OCI-LY7 (cell line): ENCODE measurements at regions not wholly inside any gene's neighbourhood (a gene's known extent, or its start where the extent isn't known, plus 50 kb on each side); places are given as distances from the start of the nearest gene placed in this dataset.

Experiments
- BruUV-seq: library from RNA; stranded (reverse); fragments of 400-500 nt; replicated peaks from 2 replicates; lab custom pipeline; 2021; lab: Mats Ljungman, UMichigan
- CTCF ChIA-PET: fragments of 300-600 bp; sonication (Branson Sonifier 250); formaldehyde crosslinking; loops from one replicate; lab custom pipeline; 2022; ENCODE audit warnings: antibody characterized with exemption; ENCODE audit not compliant: unreplicated experiment; lab: Charles Lee
- POLR2A ChIA-PET: fragments of 300-600 bp; sonication (Branson Sonifier 250); formaldehyde crosslinking; loops from one replicate; lab custom pipeline; 2022; ENCODE audit warnings: antibody characterized with exemption; lab: Charles Lee
- DNase-seq: peaks from one replicate; pipeline ENCODE4 v3.0.0-alpha.2; 2015; ENCODE audit warnings: low spot score
- H2AFZ ChIP-seq: fragments of 200-600 bp; sonication (generic), shearing (Covaris generic); 2 replicates; pipeline ENCODE4 v1.6.1; 2014; ENCODE audit warnings: mild to moderate bottlenecking, antibody characterized with exemption, low read length, moderate library complexity
- H3K27ac ChIP-seq: fragments of 200-600 bp; sonication (generic); 2 replicates; pipeline ENCODE4 v1.5.1; 2014; ENCODE audit warnings: mixed run types, low read depth, mild to moderate bottlenecking, moderate library complexity, low read length, inconsistent platforms; ENCODE audit not compliant: poor library complexity, severe bottlenecking
- H3K36me3 ChIP-seq: fragments of 200-600 bp; sonication (generic); 2 replicates; pipeline ENCODE4 v1.6.1; 2014; ENCODE audit warnings: mild to moderate bottlenecking, antibody characterized with exemption, low read length, moderate library complexity, mixed read lengths; ENCODE audit not compliant: insufficient read depth
- H3K4me1 ChIP-seq: fragments of 200-600 bp; sonication (generic); 2 replicates; pipeline ENCODE4 v1.5.1; 2014; ENCODE audit warnings: mild to moderate bottlenecking, low read length; ENCODE audit not compliant: insufficient read depth, poor library complexity, severe bottlenecking
- H3K4me2 ChIP-seq: fragments of 200-600 bp; sonication (generic); 2 replicates; pipeline ENCODE4 v1.6.1; 2014; ENCODE audit warnings: mild to moderate bottlenecking, low read length
- H3K4me3 ChIP-seq: fragments of 200-600 bp; sonication (generic); 2 replicates; pipeline ENCODE4 v1.5.1; 2014; ENCODE audit warnings: mild to moderate bottlenecking, low read depth, low read length; ENCODE audit not compliant: poor library complexity, severe bottlenecking
- H3K79me2 ChIP-seq: fragments of 200-600 bp; sonication (generic); 2 replicates; pipeline ENCODE4 v1.6.1; 2016; ENCODE audit warnings: low read depth, mild to moderate bottlenecking, low read length, moderate library complexity, mixed read lengths; ENCODE audit not compliant: insufficient read depth
- H3K9me2 ChIP-seq: fragments of 200-600 bp; sonication (generic); 2 replicates; pipeline ENCODE4 v1.6.1; 2016; ENCODE audit warnings: mild to moderate bottlenecking, low read length, mixed read lengths; ENCODE audit not compliant: insufficient read depth
- H3K9me3 ChIP-seq: fragments of 200-600 bp; sonication (generic); 2 replicates; pipeline ENCODE4 v1.6.1; 2014; ENCODE audit warnings: mild to moderate bottlenecking, mixed run types, low read length, mixed read lengths
- H4K20me1 ChIP-seq: fragments of 200-600 bp; sonication (generic); 2 replicates; pipeline ENCODE4 v1.6.1; 2014; ENCODE audit warnings: mild to moderate bottlenecking, antibody characterized with exemption, low read length, moderate library complexity, mixed read lengths; ENCODE audit not compliant: insufficient read depth
- CTCF ChIP-seq: fragments of 200-600 bp; sonication (generic); conservative IDR thresholded peaks from 2 replicates; pipeline ENCODE4 v1.5.1; 2014; ENCODE audit warnings: mild to moderate bottlenecking, antibody characterized with exemption, low read length, moderate library complexity, mixed read lengths
- EZH2phosphoT487 ChIP-seq: fragments of 200-600 bp; sonication (generic); IDR thresholded peaks from 2 replicates; pipeline ENCODE4 v1.6.1; 2018; ENCODE audit warnings: low read depth, borderline replicate concordance, mild to moderate bottlenecking, mixed run types, antibody characterized with exemption, low read length, moderate library complexity, mixed read lengths
- intact Hi-C: fragments of 100-400 bp; cut with micrococcal nuclease; formaldehyde crosslinking; loops from one replicate; pipeline ENCODE4 v1.10.0; 2022; ENCODE audit not compliant: unreplicated experiment

- no peak overlapping the region for H3K27ac ChIP-seq
- H3K9me3 ChIP-seq = no peaks in the 10 kb centered on the region
- H3K79me2 ChIP-seq = no peaks in the 10 kb centered on the region
- H3K4me2 ChIP-seq = no peak overlapping the region
- intact Hi-C loops = no loop called here
- no peaks in the 10 kb centered on the region for H4K20me1 ChIP-seq
- H3K9me2 ChIP-seq = no peaks in the 10 kb centered on the region
- no peak overlapping the region for H3K4me3 ChIP-seq
- no peak for TF ChIP-seq CTCF
- no peak for TF ChIP-seq EZH2phosphoT487
- CTCF ChIA-PET = no interaction called here
- POLR2A ChIA-PET = no interaction called here
- H3K36me3 ChIP-seq = no peaks in the 10 kb centered on the region
- DNase-seq = no peak
- no TSS peak for BruUV-seq
- no peaks in the 10 kb centered on the region for H3K4me1 ChIP-seq
- H2AFZ ChIP-seq = no peak overlapping the region
These were observed 1192.0 kb downstream of the CDH12 start for GRCh38 chr5:21661184-21661583.

GRCh38 chr5:21654556-21654955, 1198.6 kb downstream of the CDH12 start:
- intact Hi-C loops = no loop called here
- no peaks in the 10 kb centered on the region for H3K4me1 ChIP-seq
- H3K27ac ChIP-seq = no peak overlapping the region
- POLR2A ChIA-PET = interaction anchor here (0.6 to 0.7 kb wide), 2 partner anchors 12 to 15 kb away, joined by 3 read pairs; no protein-coding TSS in a partner anchor
- H3K9me2 ChIP-seq = no peaks in the 10 kb centered on the region
- H3K4me2 ChIP-seq = no peak overlapping the region
- TF ChIP-seq EZH2phosphoT487 (no peak), CTCF (no peak)
- H3K36me3 ChIP-seq = no peaks in the 10 kb centered on the region
- CTCF ChIA-PET = no interaction called here
- no peaks in the 10 kb centered on the region for H3K79me2 ChIP-seq
- DNase-seq = no peak
- H3K4me3 ChIP-seq = no peak overlapping the region
- H3K9me3 ChIP-seq = no peaks in the 10 kb centered on the region
- H4K20me1 ChIP-seq = no peaks in the 10 kb centered on the region
- no TSS peak for BruUV-seq
- no peak overlapping the region for H2AFZ ChIP-seq

GRCh38 chr5:21649969-21650368, 1203.2 kb downstream of the CDH12 start:
- H3K36me3 ChIP-seq = no peaks in the 10 kb centered on the region
- no peak overlapping the region for H3K27ac ChIP-seq
- ChIA-PET CTCF (no interaction called here), POLR2A (no interaction called here)
- DNase-seq = no peak
- TF ChIP-seq EZH2phosphoT487 (no peak), CTCF (no peak)
- H3K4me3 ChIP-seq = no peak overlapping the region
- H2AFZ ChIP-seq = no peak overlapping the region
- no peaks in the 10 kb centered on the region for H3K4me1 ChIP-seq
- no peaks in the 10 kb centered on the region for H3K79me2 ChIP-seq
- intact Hi-C loops = no loop called here
- no peaks in the 10 kb centered on the region for H3K9me2 ChIP-seq
- no TSS peak for BruUV-seq
- no peaks in the 10 kb centered on the region for H3K9me3 ChIP-seq
- H4K20me1 ChIP-seq = no peaks in the 10 kb centered on the region
- no peak overlapping the region for H3K4me2 ChIP-seq
